ENCODE measurements at regions not wholly inside any gene's neighbourhood (a gene's known extent, or its start where the extent isn't known, plus 50 kb on each side); places are given as distances from the start of the nearest gene placed in this dataset.
"Not testable (repeated sequence)": the region's sequence is repeated elsewhere in the genome, so short reads cannot be mapped to it uniquely, and the experiment has no call there.

DNA sequence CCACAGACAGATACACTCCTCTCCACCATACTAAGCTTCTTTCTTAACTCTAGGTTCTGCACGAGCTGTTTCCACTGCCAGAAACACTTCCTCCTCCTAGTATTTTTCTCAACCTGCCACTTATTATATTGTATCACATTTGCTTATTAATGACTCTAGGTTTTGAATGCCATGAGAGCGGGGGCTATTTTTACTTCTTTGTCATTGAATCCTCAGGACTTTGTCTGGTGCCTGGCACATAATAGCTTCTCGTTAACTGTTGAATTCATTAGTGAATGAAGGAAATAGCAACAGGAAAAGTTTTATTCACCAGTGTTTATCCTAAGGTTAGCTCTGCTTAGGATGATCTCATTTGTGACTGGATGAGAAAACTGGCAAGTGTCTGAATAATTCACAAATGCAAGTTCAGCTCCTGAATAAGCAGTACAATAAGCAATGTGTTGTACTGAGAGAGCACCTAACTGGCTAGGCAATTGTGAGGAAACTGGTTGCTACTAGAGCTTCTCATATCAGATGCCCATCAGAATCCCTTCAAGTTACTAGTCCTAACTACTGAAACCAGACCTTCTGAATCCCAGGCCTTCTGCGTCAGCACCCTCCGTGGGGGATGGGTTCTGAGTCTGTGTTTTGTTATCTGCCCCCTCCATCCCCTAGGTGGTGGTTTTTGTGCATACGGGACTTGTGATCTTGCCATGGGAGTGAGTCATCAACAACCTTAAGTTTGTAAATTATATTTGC lies 92.7 kb downstream of the LSMEM1 start:
- no peaks in the 10 kb centered on the region for H3K36me3 Mint-ChIP-seq (ENCODE audit: low read depth)
- no peak overlapping the region for H3K4me3 Mint-ChIP-seq
- H3K9me3 Mint-ChIP-seq = peaks cover 11% of the 10 kb centered on the region
- H3K27ac Mint-ChIP-seq = no peak overlapping the region
- H3K4me1 Mint-ChIP-seq (ENCODE audit: low read depth) = no peaks in the 10 kb centered on the region
- intact Hi-C loops (cut with micrococcal nuclease) = no loop called here
- DNase-seq (ENCODE audit: low spot score) = no peak
- H3K27me3 Mint-ChIP-seq (ENCODE audit: insufficient read depth) = peaks cover 2% of the 10 kb centered on the region

DNA sequence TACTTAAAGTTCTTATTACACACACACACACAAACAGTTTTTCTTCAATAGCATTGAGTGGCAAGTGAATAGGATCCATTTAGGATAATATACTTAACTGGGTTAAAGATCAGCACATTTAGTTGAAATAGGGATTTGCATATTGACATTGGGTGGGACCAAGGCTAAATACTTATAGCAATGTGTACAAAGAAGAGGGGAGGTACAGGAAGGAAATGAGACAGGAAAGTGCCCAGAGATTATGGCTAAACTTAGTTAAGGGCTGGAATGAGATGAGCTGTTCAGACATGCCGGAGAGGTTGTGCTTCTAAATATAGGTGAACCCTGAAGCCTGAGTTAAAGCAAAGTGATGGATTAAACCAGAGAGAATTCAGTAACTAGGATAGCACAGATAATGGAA lies 95.1 kb downstream of the LSMEM1 start:
- H3K4me1 Mint-ChIP-seq (ENCODE audit: low read depth) = no peaks in the 10 kb centered on the region
- no peaks in the 10 kb centered on the region for H3K36me3 Mint-ChIP-seq (ENCODE audit: low read depth)
- peaks cover 2% of the 10 kb centered on the region for H3K27me3 Mint-ChIP-seq (ENCODE audit: insufficient read depth)
- no peak overlapping the region for H3K4me3 Mint-ChIP-seq
- intact Hi-C loops (cut with micrococcal nuclease) = no loop called here
- DNase-seq (ENCODE audit: low spot score) = no peak
- H3K27ac Mint-ChIP-seq = no peak overlapping the region
- H3K9me3 Mint-ChIP-seq = peaks cover 11% of the 10 kb centered on the region

DNA sequence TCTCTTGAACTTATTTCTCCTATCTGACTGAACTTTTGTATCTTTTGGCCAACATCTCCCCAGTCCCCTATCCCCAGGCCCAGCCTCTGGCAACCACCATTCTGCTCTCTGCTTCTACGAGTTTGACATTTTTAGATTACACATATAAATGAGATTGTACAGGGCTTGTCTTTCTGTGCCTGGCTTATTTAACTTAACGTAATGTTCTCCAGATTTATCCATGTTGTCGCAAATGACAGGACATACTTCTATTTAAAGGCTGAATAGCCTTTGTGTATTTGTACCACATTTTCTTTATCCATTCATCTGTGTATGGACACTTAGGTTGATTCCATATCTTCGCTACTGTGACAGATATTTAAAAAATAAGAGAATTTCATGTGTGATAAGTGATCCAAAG lies 98.6 kb downstream of the LSMEM1 start:
- intact Hi-C loops (cut with micrococcal nuclease) = no loop called here
- no peaks in the 10 kb centered on the region for H3K36me3 Mint-ChIP-seq (ENCODE audit: low read depth)

DNA sequence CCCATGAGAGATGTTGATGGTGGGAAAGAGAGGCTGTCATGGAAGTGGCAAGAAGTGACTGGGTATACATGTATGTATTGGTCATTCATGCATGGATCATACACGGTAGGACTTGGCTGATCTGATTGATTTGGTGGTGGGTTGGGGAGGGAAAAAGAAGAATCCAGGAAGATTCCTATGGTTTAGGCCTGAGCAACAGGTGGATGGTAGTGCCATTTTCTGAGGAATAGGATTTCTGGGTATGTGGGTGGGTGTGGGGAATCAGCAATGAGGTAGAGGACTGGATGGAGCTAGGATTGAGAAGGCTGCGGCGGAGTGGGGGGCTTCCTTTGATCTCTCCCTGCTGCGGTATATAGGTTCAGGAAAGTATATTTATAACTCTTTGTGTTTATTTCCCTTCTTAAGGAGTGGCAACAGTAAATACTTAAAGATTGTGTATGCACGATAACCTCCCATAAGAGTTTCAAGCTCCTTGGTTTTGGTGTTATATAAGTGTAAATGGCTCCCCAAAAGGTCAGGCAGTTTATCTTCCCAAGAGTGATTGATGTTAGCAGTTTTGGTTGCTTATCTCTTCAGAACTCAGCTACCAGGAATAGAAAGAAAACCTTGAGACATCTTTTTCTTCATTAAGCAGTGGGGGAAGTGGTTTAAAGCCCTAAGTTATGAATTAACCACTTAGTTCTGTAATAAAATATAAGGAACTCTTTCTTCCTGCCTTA lies 100.1 kb downstream of the LSMEM1 start:
- intact Hi-C loops (cut with micrococcal nuclease) = no loop called here
- Mint-ChIP-seq H3K9me3 (peaks cover 9% of the 10 kb centered on the region), H3K4me1 (ENCODE audit: low read depth) (no peaks in the 10 kb centered on the region)

More for the DNA sequence above, 98.6 kb downstream of the LSMEM1 start:
- no peak overlapping the region for H3K4me3 Mint-ChIP-seq
- H3K27ac Mint-ChIP-seq = no peak overlapping the region
- no peaks in the 10 kb centered on the region for H3K4me1 Mint-ChIP-seq (ENCODE audit: low read depth)
- H3K27me3 Mint-ChIP-seq (ENCODE audit: insufficient read depth) = peaks cover 2% of the 10 kb centered on the region
- peaks cover 11% of the 10 kb centered on the region for H3K9me3 Mint-ChIP-seq
- no peak for DNase-seq (ENCODE audit: low spot score)

DNA sequence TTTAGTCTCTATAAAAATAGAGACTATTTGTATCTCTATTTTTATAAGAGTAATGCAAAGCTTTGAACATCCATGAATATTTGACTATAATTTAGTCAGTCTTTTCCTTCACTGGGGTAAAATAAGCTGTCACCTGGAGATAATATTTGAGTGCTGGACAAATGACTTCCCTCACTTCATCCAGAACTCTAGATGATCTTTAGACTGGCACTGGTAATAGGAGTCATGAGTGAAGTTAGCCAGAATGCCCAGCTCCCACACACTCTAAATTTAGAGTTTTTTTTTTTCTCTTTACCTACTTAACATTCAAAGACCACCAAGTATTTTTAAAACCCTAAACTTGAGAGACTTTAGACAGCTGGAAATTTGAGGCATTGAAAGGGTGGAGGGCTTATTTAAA lies 100.7 kb downstream of the LSMEM1 start:
- no peak overlapping the region for H3K4me3 Mint-ChIP-seq
- H3K27ac Mint-ChIP-seq = no peak overlapping the region
- DNase-seq (ENCODE audit: low spot score) = no peak
- peaks cover 2% of the 10 kb centered on the region for H3K27me3 Mint-ChIP-seq (ENCODE audit: insufficient read depth)
- no peaks in the 10 kb centered on the region for H3K36me3 Mint-ChIP-seq (ENCODE audit: low read depth)
- H3K4me1 Mint-ChIP-seq (ENCODE audit: low read depth) = no peaks in the 10 kb centered on the region
- H3K9me3 Mint-ChIP-seq = peaks cover 2% of the 10 kb centered on the region
- intact Hi-C loops (cut with micrococcal nuclease) = no loop called here

More for the DNA sequence above, 100.1 kb downstream of the LSMEM1 start:
- Mint-ChIP-seq H3K27me3 (ENCODE audit: insufficient read depth) (peaks cover 2% of the 10 kb centered on the region), H3K36me3 (ENCODE audit: low read depth) (no peaks in the 10 kb centered on the region), H3K4me3 (no peak overlapping the region), H3K27ac (no peak overlapping the region)
- DNase-seq (ENCODE audit: low spot score) = no peak

DNA sequence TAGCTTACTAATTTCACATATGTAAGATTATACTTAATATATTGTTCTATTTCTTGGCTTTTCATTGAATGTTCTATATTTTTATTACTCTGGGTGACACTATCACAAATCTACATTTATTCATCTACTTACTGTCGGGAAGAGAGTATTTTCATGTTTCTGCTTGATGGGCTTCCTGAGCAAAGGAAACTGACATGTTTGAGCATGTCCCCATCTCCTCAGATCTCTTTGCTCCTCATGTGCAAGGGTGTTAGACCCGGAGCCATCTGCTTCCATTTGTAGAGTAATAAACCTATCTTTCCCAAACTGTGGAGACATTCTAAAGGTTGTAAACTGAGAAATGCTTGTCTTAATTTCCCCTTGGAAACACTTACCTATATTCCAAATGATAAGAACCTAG lies 103.5 kb downstream of the LSMEM1 start:
- H3K4me3 Mint-ChIP-seq = no peak overlapping the region
- DNase-seq (ENCODE audit: low spot score) = no peak
- no peak overlapping the region for H3K27ac Mint-ChIP-seq
- H3K27me3 Mint-ChIP-seq (ENCODE audit: insufficient read depth) = peaks cover 2% of the 10 kb centered on the region
- intact Hi-C loops (cut with micrococcal nuclease) = no loop called here
- H3K4me1 Mint-ChIP-seq (ENCODE audit: low read depth) = no peaks in the 10 kb centered on the region
- no peaks in the 10 kb centered on the region for H3K36me3 Mint-ChIP-seq (ENCODE audit: low read depth)
- H3K9me3 Mint-ChIP-seq = no peaks in the 10 kb centered on the region

DNA sequence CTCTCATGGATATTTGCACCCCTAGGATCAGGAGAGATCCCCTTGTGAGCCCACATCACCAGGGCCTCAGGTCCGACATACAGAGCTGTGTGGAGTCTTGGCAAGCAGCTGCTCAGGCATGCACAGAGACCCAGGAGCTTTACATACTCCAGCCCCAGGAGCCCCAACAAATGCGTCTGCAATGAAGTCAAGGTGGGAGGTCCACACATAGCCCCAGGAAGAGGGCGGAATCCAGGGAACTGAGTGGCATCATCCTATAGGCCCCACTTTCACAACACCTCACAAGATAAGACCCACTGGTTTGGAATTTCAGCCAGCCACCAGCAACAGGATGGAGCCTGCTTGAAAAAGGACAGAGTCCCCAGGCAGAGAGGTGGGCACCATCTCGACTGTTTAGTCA lies 106.7 kb downstream of the LSMEM1 start:
- no peaks in the 10 kb centered on the region for H3K9me3 Mint-ChIP-seq
- H3K4me1 Mint-ChIP-seq (ENCODE audit: low read depth) = no peaks in the 10 kb centered on the region
- no peak overlapping the region for H3K4me3 Mint-ChIP-seq
- intact Hi-C loops (cut with micrococcal nuclease) = no loop called here
- H3K27ac Mint-ChIP-seq = no peak overlapping the region
- no peaks in the 10 kb centered on the region for H3K36me3 Mint-ChIP-seq (ENCODE audit: low read depth)
- no peaks in the 10 kb centered on the region for H3K27me3 Mint-ChIP-seq (ENCODE audit: insufficient read depth)
- DNase-seq (ENCODE audit: low spot score) = no peak

DNA sequence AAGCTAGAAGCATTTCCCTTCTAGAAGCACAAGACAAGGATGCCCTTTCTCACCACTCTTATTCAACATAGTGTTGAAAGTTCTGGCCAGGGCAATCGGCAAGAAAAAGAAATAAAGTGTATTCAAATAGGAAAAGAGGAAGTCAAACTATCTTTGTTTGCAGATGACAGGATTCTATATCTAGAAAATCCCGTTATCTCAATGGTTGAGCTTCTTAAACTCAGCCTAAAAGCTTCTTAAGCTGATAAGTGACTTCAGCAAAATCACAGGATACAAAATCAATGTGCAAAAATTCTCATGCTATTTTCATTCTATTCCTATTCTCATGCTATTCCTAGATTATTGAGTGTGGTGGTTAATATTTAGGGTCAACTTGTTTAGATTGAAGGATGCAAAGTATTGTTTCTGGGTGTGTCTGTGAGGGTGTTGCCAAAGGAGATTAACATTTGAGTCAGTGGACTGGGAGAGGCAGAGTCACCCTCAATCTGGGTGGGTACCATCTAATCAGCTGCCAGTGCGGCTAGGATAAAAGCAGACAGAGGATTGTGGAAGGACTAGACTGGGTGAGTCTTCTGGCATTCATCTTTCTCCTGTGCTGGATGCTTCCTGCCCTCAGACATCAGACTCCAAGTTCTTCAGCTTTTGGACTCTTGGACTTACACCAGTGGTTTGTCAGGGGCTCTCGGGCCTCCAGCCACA lies 111.9 kb downstream of the LSMEM1 start:
- H3K4me1 Mint-ChIP-seq (ENCODE audit: low read depth); intact Hi-C loops (cut with micrococcal nuclease); H3K4me3 Mint-ChIP-seq; H3K9me3 Mint-ChIP-seq; H3K27me3 Mint-ChIP-seq (ENCODE audit: insufficient read depth); H3K36me3 Mint-ChIP-seq (ENCODE audit: low read depth); DNase-seq (ENCODE audit: low spot score); H3K27ac Mint-ChIP-seq: not testable (repeated sequence)

DNA sequence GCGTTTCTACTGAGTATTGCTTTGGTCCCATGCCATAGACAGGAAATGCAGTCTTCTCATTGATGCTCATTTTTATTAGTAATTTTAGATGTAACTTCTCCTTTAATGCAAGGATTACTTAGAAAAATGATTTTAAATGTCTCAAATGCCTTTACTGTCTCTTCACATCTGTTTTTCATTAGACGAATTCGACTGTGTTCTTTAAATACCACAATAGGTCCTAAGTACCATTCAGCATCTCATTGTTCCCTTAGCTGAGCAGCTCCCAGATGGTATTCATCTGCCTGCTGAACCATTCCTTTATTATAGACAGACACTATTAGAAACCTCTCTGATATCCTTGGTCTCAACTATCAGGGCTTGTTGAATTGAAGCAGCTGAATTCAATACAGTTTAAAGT lies 113.6 kb downstream of the LSMEM1 start:
- Mint-ChIP-seq H3K27ac (no peak overlapping the region), H3K36me3 (ENCODE audit: low read depth) (no peaks in the 10 kb centered on the region), H3K27me3 (ENCODE audit: insufficient read depth) (no peaks in the 10 kb centered on the region), H3K9me3 (no peaks in the 10 kb centered on the region), H3K4me1 (ENCODE audit: low read depth) (no peaks in the 10 kb centered on the region), H3K4me3 (no peak overlapping the region)
- intact Hi-C loops (cut with micrococcal nuclease) = no loop called here
- no peak for DNase-seq (ENCODE audit: low spot score)

DNA sequence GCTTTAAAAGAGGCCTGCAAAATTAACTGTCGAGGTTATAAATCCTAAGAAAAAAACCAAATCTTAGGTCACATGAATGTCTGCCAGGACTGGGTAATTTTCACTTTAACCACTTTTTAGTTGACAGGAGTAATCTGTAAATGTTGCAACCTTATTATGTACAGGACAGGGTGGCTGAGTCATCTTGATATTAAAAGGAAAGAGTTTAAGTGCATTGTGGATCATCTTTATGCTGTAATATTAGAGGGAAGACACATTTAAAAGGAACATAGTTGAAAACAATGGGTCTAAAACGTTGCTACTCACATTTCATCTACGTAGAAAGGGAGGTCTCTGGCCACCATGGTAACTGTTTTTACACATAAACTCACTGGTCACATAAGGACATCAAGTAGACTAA lies 115.5 kb downstream of the LSMEM1 start:
- Mint-ChIP-seq H3K4me3 (no peak overlapping the region), H3K27ac (no peak overlapping the region), H3K27me3 (ENCODE audit: insufficient read depth) (no peaks in the 10 kb centered on the region), H3K4me1 (ENCODE audit: low read depth) (no peaks in the 10 kb centered on the region), H3K9me3 (no peaks in the 10 kb centered on the region), H3K36me3 (ENCODE audit: low read depth) (no peaks in the 10 kb centered on the region)
- intact Hi-C loops (cut with micrococcal nuclease) = no loop called here
- no peak for DNase-seq (ENCODE audit: low spot score)

DNA sequence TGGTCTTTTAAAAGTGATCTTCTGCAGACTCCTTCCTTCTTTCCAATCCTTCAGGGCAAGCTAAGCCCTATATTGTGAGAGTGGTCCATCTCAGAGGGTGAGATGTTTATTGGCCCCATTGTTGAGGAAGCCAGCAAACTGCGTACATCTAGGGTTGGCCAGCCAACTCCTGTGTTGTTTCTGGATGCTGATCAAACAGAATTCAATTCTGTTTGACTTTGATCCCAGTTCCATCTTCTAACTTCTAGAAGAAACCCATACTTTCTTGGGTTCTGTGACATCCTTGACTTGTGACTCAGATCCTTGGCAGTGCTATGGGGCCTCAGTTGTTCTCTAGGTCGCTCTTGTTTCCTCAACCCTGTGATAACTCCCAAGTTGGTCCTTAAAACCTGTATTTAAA lies 116.2 kb downstream of the LSMEM1 start:
- H3K27me3 Mint-ChIP-seq (ENCODE audit: insufficient read depth) = no peaks in the 10 kb centered on the region
- H3K27ac Mint-ChIP-seq = no peak overlapping the region
- intact Hi-C loops (cut with micrococcal nuclease) = no loop called here
- H3K9me3 Mint-ChIP-seq = no peaks in the 10 kb centered on the region
- no peaks in the 10 kb centered on the region for H3K36me3 Mint-ChIP-seq (ENCODE audit: low read depth)
- no peak for DNase-seq (ENCODE audit: low spot score)
- no peaks in the 10 kb centered on the region for H3K4me1 Mint-ChIP-seq (ENCODE audit: low read depth)
- H3K4me3 Mint-ChIP-seq = no peak overlapping the region

DNA sequence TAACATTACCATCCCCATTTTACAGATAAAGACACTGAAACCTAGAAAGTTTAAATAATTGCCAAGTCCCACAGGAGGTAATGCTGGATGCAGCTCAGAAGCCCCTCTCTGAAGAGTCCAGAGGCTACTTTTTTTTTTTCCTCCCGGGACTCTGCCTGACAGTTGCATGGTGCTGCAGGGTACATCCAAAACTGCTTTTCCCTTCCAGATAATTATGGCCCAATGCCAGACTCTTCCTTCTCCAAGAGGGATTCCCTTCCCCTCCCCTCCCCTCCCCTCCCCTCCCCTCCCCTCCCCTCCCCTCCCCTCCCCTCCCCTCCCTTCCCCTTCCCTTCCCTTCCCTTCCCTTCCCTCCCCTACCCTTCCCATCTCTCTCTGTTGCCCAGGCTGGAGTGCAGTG lies 122.9 kb downstream of the LSMEM1 start:
- no peaks in the 10 kb centered on the region for H3K36me3 Mint-ChIP-seq (ENCODE audit: low read depth)
- intact Hi-C loops (cut with micrococcal nuclease) = no loop called here
- peaks cover 9% of the 10 kb centered on the region for H3K27me3 Mint-ChIP-seq (ENCODE audit: insufficient read depth)
- H3K9me3 Mint-ChIP-seq = no peaks in the 10 kb centered on the region
- no peaks in the 10 kb centered on the region for H3K4me1 Mint-ChIP-seq (ENCODE audit: low read depth)
- H3K4me3 Mint-ChIP-seq = no peak overlapping the region
- no peak for DNase-seq (ENCODE audit: low spot score)
- no peak overlapping the region for H3K27ac Mint-ChIP-seq

DNA sequence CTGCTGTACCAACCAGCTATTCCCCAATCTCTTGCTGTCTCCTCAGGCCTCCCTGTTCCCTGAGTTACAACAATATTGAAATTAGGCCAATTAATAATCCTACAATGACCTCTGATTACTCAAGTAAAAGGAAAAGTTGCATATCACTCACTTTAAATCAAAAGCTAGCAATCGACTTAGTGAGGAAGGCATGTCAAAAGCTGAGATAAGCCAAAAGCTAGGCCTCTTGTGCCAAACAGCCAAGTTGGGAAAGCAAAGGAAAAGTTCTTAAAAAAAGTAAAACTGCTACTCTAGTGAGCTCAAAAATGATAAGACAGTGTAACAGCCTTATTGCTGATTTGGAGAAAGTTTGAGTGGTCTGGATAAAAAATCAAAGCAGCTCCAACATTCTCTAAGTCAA lies 129.8 kb downstream of the LSMEM1 start:
- intact Hi-C loops (cut with micrococcal nuclease) = no loop called here
- no peak for DNase-seq (ENCODE audit: low spot score)
- Mint-ChIP-seq H3K36me3 (ENCODE audit: low read depth) (no peaks in the 10 kb centered on the region), H3K4me3 (no peak overlapping the region), H3K27me3 (ENCODE audit: insufficient read depth) (peaks cover 4% of the 10 kb centered on the region), H3K9me3 (no peaks in the 10 kb centered on the region), H3K4me1 (ENCODE audit: low read depth) (no peaks in the 10 kb centered on the region), H3K27ac (no peak overlapping the region)
